Stimulated activated CD4-positive, alpha-beta T cell treated with anti-CD3 and anti-CD28 coated beads, Interleukin-15, amount 100 ng/mL, for 24 hours (primary cell): ENCODE measurements at regions not wholly inside any gene's neighbourhood (a gene's known extent, or its start where the extent isn't known, plus 50 kb on each side); places are given as distances from the start of the nearest gene placed in this dataset.
"Not testable (repeated sequence)": the region's sequence is repeated elsewhere in the genome, so short reads cannot be mapped to it uniquely, and the experiment has no call there.

Experiments used
- DNase-seq: peaks from one replicate; pipeline ENCODE4 v3.0.0-alpha.2; 2020

- no peak for DNase-seq
Observed at GRCh38 chr2:172294983-172295382, 132.4 kb upstream of the ITGA6 start.

- DNase-seq: no peak
Observed at GRCh38 chr2:172295677-172296076, 131.7 kb upstream of the ITGA6 start.

- DNase-seq: no peak
Observed at GRCh38 chr2:172296267-172297046, 130.9 kb upstream of the ITGA6 start.

DNA sequence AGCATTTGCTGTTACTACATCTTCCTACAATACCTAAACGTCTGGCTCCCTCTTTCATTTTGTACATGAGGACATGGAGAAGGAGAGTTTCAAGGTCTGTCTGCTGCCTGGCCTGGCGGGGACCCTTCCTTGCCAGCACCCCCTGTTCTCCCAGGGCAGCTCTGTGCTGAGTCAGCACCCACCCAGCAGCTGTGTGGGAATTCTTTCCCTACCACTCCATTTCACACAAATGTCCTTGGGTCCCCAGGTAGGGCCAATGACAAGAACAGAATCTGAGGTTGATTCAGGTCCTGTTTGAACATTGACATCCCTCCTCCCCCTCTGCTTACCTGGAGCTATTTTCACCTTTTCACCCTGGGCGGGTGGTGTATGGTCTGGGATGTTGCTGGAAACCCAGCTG is 129.9 kb upstream of the ITGA6 start:
- no peak for DNase-seq

GRCh38 chr2:172297950-172298349 is 129.4 kb upstream of the ITGA6 start:
- no peak for DNase-seq

GRCh38 chr2:172299741-172300140 is 127.6 kb upstream of the ITGA6 start:
- no peak for DNase-seq

GRCh38 chr2:172300851-172301250 is 126.5 kb upstream of the ITGA6 start:
- DNase-seq: no peak

DNA sequence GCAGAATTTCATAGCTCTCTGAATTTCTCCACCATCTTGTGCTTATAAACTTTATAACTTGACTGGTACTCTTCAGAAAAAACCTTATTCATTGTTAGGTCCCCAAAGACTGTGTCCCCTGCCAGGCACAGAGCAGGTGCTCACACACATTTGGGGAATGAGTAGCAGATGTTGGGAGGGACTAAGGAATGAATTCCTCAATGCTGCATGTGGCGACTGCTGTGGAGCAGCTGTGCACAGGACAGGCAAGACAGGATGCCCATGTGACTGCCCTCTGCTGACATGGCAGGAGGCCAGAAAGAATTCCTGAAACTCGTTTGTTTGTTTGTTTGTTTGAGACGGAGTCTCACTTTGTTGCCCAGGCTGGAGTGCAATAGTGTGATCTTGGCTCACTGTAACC is 122.3 kb upstream of the ITGA6 start:
- no peak for DNase-seq

DNA sequence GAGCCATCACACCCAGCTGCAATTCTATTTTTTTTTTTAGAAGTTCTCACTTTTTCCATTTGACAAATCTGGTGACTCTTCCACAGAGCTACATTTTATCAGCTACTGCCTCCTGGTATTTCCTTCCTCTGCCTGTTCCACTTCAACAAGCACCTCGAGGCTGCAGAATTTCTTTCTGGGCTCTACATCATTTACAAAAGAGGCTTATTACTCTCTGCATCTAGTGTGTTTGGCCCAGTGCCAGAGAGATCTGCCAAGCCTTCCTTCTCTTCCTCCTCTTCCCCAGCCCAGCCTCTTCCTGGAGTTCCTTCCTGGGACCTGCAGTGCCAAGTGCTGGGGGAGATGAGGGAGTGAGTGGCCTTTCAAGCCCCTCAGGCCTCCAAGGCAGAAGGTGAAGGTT is 119.6 kb upstream of the ITGA6 start:
- no peak for DNase-seq

DNA sequence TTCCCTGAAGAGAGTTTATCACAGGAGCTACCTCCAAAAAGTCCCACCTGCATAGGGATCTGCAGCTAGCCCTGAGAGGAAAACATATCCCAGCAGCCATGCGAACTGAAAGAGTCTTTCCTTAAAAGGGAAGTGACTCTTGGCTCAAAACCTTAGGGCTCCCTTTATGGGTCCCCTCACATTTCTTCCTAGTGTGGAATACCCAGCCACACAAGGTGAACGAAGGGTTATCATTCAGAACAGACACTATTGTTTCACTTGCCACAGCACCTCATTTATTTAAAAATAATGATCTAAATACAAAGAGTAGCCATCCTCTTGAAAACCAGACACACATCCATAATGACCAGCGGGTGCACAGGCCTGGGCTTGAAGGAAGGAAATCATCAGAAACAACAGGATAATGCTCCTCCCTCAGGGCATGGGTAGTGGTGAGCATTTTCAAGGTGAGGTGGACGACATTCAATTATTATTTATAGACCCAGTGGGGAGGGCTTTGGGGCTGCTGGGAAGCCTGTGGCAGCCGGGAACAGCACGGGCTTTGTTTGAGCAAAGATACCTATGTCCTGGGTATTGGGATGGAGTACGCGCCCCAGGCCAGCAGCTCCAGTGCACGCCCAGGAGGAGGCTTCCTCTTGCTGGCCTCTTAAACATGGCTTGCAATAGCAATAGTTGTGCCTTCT is 119.0 kb upstream of the ITGA6 start:
- DNase-seq: no peak

GRCh38 chr2:172311921-172312345 is 115.5 kb upstream of the ITGA6 start:
- no peak for DNase-seq

DNA sequence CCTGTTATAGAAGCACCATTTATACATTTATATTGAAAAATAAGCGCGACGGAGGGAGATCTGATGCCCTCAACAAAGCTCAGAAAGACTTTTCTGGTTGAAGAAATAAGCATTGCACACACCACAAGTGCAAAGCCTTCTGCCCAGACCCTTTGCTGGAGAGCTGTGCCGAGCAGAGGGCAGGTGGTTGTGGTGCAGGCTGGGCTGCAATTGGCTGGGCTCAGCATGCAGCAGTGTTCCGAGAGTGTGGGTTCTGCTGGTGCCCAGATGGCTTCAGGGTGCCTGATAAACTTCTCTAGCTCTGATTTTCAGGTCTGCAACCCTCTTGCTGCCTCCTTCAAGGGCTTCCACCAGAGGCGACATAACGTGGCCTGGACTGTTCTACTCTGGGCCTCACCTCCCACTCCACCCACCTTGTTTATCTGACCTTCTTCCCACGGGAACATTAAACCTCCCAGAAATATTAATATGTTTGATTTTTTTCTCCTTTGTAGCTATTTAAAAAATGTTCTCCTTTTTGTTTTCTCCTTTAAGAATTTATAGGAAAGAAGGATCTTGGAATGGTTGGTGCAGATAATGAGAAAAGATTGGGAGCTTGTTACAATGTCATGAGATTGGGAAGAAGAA is 113.6 kb upstream of the ITGA6 start:
- no peak for DNase-seq

DNA sequence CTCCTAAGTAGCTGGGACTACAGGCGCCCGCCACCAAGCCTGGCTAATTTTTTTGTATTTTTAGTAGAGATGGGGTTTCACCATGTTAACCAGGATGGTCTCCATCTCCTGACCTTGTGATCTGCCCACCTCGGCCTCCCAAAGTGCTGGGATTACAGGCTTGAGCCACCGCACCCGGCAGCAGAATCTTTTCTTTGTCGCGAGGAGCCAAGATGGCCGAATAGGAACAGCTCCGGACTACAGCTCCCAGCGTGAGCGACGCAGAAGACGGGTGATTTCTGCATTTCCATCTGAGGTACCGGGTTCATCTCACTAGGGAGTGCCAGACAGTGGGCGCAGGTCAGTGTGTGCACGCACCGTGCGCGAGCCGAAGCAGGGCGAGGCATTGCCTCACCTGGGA is 112.3 kb upstream of the ITGA6 start:
- not testable (repeated sequence) for DNase-seq

GRCh38 chr2:172322049-172322448 is 105.3 kb upstream of the ITGA6 start:
- DNase-seq: no peak

DNA sequence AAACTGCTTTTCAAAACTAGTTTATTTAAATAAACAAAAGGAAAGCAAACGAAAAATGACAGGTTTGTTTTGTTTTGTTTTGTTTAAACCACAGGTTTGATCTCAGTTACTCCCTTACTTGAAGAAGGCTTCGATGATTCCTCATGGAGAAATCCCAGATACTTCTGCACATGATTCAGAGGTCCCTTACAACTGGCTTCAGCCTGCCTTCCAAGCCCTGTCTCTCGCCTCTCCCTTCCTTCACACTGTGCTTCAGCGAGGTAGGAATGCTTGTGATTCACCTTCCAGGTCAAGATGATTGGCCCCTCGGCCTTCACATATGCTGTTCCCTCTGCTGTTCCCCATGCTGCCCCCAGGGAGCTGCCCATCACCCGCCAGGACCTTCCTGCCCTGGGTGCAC is 104.1 kb upstream of the ITGA6 start:
- no peak for DNase-seq

DNA sequence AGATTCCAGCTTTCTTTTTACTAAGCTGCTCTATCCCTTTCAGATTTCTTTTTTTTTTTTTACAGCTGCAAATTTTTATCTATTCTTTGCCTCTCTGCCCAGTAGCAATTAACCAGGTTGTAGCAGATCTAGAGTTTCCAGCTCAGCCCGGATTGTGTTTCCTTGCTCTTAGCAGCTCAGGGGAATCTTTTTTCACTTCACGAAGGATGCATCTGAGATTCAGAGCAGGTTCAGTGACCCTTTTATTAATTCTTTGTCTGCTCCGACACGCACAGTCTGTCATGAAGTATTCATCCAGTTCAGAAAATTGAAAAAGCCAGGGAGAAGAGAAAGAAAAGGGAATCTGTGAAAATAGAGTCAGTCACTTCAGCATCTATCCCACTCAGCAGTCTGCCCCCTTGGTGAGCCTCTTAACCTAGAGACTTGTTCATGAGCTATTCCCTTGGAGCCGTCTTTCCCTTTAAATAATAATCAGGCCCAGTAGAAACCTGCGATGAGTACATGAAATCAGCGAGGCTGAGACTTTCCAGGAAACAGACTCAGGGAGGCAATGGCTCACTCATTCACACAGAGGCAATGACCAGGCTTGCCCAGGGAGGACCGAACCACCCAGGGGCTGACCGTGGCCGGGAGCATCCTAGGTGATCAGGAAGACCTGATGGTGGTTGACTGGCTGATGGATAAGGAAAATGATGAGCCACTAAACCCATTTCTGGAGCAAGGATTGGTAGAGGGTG is 103.4 kb upstream of the ITGA6 start:
- no peak for DNase-seq

DNA sequence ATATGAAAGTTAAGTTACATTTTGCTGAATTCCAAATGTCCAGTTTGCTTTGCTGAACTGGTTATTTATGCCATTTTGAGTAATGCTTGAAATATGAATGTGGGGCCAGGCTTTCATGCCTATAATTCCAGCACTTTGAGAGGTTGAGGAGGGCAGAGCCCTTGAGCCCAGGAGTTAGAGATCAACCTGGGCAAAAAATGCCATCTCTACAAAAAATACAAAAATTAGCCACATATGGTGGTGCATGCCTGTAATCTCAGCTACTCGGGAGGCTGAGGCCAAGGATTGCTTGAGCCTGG is 101.2 kb upstream of the ITGA6 start:
- DNase-seq: no peak

DNA sequence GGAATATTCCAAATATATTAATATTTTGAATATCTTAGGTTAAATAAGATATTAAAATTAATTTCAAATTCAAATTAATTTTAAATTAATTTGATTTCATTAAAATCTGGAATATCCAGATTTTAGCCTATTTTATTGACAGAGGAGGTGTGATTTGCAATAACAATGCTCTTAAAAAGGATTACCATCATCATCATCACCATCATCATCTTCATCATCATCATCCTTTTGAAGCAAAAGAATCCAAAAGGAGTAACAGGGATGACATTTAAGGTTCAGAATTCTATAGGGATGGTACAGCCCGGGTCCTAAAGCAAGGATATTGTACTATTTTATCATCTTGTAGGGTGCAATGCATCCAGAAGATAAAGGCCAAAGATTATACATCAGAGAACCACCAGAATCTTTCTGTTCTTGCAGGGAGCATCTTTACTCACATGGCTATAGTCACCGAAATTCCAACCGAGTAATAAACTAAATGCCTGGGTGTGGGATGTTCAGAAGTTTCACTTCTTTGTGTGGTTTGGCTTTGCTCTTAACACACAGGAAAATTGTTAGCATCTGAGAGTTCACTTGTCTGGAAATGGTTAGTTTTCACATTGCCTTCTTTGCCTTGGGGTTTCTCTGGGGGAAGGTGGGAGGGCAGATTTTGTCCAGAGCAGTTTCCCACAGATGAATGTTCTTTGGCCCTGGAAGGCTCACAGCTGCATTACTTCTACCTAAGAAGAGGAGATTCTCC is 99.1 kb upstream of the ITGA6 start:
- no peak for DNase-seq

DNA sequence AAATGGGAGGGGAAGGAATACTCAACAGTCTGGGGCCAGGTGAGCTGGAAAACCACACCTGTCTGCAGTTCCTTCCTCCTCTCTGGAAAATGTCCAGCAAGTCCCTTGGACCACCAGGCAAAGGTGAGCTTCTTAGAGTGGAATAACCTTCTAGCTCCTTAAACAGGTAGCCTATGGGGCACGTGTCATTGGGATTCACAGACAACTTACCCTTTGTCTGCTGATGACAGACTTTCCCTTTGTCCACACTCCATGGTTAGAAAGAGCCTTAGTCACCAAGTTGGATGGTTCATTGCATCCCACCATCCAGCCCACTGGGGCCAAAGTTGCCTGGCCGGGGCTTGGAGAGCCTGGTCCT is 98.0 kb upstream of the ITGA6 start:
- DNase-seq: no peak

DNA sequence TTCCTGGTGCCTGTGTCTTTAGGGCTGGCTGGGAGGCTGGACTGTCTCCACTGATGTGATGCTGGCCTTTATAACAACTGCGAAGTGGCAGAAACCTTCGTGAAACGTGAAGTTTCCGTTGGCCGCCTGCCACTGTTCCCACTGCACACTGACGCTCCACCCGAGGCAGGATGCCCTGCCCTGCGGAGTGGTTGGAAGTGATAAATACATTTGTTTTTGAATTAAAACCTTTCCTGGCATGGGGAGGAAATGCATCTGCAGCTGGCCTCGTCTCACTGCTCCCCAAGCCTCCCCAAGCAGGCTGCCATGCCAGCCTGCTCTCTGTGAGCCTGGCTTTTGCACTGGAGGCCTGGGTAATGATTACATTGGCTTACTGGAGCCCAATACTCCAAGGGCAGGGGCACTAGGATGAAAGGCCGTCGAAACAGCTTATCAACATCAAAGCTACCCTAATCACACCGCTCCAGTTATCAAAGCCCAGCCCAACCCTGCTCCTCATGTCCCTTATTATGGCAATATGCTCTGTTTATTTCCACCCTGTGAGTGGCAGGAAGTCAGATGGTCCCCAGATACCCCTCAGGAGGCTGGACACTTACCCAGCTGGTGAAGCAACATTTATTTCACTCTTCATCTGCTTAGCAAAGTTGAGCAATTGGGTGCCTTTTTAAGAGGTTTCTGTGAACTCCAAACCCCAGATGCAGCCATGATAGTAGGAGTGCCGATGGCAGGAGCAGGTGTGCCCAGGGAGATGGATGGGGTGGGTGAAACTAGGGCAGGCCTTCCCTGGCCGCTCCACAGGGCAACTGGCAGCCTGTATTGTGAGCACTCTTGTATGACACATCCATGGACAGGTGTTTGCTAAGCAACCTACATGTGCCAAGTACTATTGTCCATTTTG is 97.4 kb upstream of the ITGA6 start:
- no peak for DNase-seq

DNA sequence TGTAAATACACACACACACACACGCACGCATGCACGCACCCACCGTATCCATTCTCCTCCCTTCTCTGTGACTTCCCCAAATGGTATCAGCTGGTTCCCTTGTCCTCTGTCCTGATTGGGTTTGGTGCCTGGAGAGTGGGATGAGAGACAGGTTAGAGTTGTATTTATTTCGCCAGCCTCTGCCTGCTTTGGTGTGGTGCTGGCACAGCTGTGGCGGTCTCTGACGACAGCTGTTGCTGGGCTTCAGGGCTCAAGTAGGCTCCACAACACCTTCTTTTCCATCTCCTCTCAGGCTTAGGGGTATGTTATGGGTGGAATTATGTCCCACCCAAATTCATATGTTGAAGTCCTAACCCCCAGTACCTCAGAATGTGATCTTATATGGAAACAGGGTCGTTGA is 94.9 kb upstream of the ITGA6 start:
- no peak for DNase-seq
